ENCODE measurements at regions not wholly inside any gene's neighbourhood (a gene's known extent, or its start where the extent isn't known, plus 50 kb on each side); places are given as distances from the start of the nearest gene placed in this dataset.

GRCh38 chr3:159077860-159078259 lies 276.0 kb downstream of the MFSD1 start:
- no peaks in the 10 kb centered on the region for H3K36me3 ChIP-seq (replicated peaks in 1 of 2)
- DNase-seq, result no peak
- 58 to 73% (median 65%) methylated on average over 2 of the region's 2 CpGs for WGBS, 4 donors
- no peak overlapping the region for H3K27ac ChIP-seq
- TF ChIP-seq CTCF (IDR thresholded peaks at IDR 0.05), result no peak
- no peak for TF ChIP-seq POLR2A (IDR thresholded peaks at IDR 0.05)
- H3K4me1 ChIP-seq (replicated peaks in 1 of 2), result no peaks in the 10 kb centered on the region
- H3K4me3 ChIP-seq, result no peak overlapping the region
- no peaks in the 10 kb centered on the region for H3K9me3 ChIP-seq (replicated peaks in 1 of 3)
- intact Hi-C loops (cut with DNase I), result no loop called here
- H3K27me3 ChIP-seq, result no peaks in the 10 kb centered on the region

- DNase-seq, result no peak
- Histone ChIP-seq H3K27me3 (no peaks in the 10 kb centered on the region), H3K9me3 (replicated peaks in 1 of 3) (no peaks in the 10 kb centered on the region), H3K4me1 (replicated peaks in 1 of 2) (no peaks in the 10 kb centered on the region), H3K36me3 (replicated peaks in 1 of 2) (no peaks in the 10 kb centered on the region), H3K27ac (no peak overlapping the region), H3K4me3 (no peak overlapping the region)
- intact Hi-C loops (cut with DNase I), result no loop called here
- no peak for TF ChIP-seq POLR2A (IDR thresholded peaks at IDR 0.05)
- TF ChIP-seq CTCF (IDR thresholded peaks at IDR 0.05), result no peak
- WGBS, 4 donors, result 64 to 78% (median 73%) methylated on average over 5 of the region's 5 CpGs
These were observed 278.4 kb downstream of the MFSD1 start for GRCh38 chr3:159080256-159080655.

- Histone ChIP-seq H3K36me3 (replicated peaks in 1 of 2) (no peaks in the 10 kb centered on the region), H3K4me3 (no peak overlapping the region), H3K9me3 (replicated peaks in 1 of 3) (no peaks in the 10 kb centered on the region), H3K27me3 (no peaks in the 10 kb centered on the region), H3K4me1 (replicated peaks in 1 of 2) (no peaks in the 10 kb centered on the region), H3K27ac (no peak overlapping the region)
- intact Hi-C loops (cut with DNase I), result no loop called here
- TF ChIP-seq CTCF (IDR thresholded peaks at IDR 0.05), result no peak
- DNase-seq, result no peak
These were observed 279.0 kb downstream of the MFSD1 start for GRCh38 chr3:159080821-159081220.

GRCh38 chr3:159082519-159082918 lies 280.7 kb downstream of the MFSD1 start:
- intact Hi-C loops (cut with DNase I), result no loop called here
- Histone ChIP-seq H3K4me1 (replicated peaks in 1 of 2) (no peaks in the 10 kb centered on the region), H3K4me3 (no peak overlapping the region), H3K27me3 (no peaks in the 10 kb centered on the region), H3K9me3 (replicated peaks in 1 of 3) (no peaks in the 10 kb centered on the region), H3K36me3 (replicated peaks in 1 of 2) (no peaks in the 10 kb centered on the region), H3K27ac (no peak overlapping the region)
- no peak for TF ChIP-seq CTCF (IDR thresholded peaks at IDR 0.05)
- no peak for TF ChIP-seq POLR2A (IDR thresholded peaks at IDR 0.05)
- DNase-seq, result no peak
- 79 to 97% (median 88%) methylated on average over 1 of the region's 1 CpG for WGBS, 4 donors

Measured in adrenal gland (tissue), 9 donors.